ENCODE measurements at regions not wholly inside any gene's neighbourhood (a gene's known extent, or its start where the extent isn't known, plus 50 kb on each side); places are given as distances from the start of the nearest gene placed in this dataset.

- Histone ChIP-seq H3K27me3 (no peaks in the 10 kb centered on the region), H3K4me1 (no peaks in the 10 kb centered on the region), H3K9me3 (peaks cover 0 to 9% of the 10 kb centered on the region in 2 donors), H3K27ac (no peak overlapping the region), H3K36me3 (no peaks in the 10 kb centered on the region), H3K4me3 (no peak overlapping the region)
- intact Hi-C loops (cut with DNase I), result no loop called here
- no peak for TF ChIP-seq CTCF (IDR thresholded peaks at IDR 0.05)
- DNase-seq (ENCODE audit: low spot score in 2 of 2), result no peak
These were observed 292.9 kb downstream of the BTBD3 start for GRCh38 chr20:12210591-12210990.

GRCh38 chr20:12211361-12211760, 293.7 kb downstream of the BTBD3 start:
- no peak for DNase-seq (ENCODE audit: low spot score in 2 of 2)
- H3K9me3 ChIP-seq, result peaks cover 0 to 4% of the 10 kb centered on the region in 2 donors
- intact Hi-C loops (cut with DNase I), result no loop called here
- no peak overlapping the region for H3K27ac ChIP-seq
- no peaks in the 10 kb centered on the region for H3K36me3 ChIP-seq
- no peaks in the 10 kb centered on the region for H3K27me3 ChIP-seq
- no peak for TF ChIP-seq CTCF (IDR thresholded peaks at IDR 0.05)
- no peaks in the 10 kb centered on the region for H3K4me1 ChIP-seq
- no peak overlapping the region for H3K4me3 ChIP-seq

- Histone ChIP-seq H3K27me3 (no peaks in the 10 kb centered on the region), H3K4me1 (no peaks in the 10 kb centered on the region), H3K9me3 (peaks cover 0 to 4% of the 10 kb centered on the region in 2 donors), H3K27ac (no peak overlapping the region), H3K36me3 (no peaks in the 10 kb centered on the region), H3K4me3 (no peak overlapping the region)
- TF ChIP-seq CTCF (IDR thresholded peaks at IDR 0.05), result no peak
- DNase-seq (ENCODE audit: low spot score in 2 of 2), result no peak
- intact Hi-C loops (cut with DNase I), result no loop called here
These were observed 299.7 kb downstream of the BTBD3 start for GRCh38 chr20:12217382-12217781.

- no peaks in the 10 kb centered on the region for H3K27me3 ChIP-seq
- intact Hi-C loops (cut with DNase I), result no loop called here
- H3K4me3 ChIP-seq, result no peak overlapping the region
- no peak for TF ChIP-seq CTCF (IDR thresholded peaks at IDR 0.05)
- H3K36me3 ChIP-seq, result no peaks in the 10 kb centered on the region
- H3K27ac ChIP-seq, result no peak overlapping the region
- H3K4me1 ChIP-seq, result no peaks in the 10 kb centered on the region
- H3K9me3 ChIP-seq, result peaks cover 0 to 4% of the 10 kb centered on the region in 2 donors
- DNase-seq (ENCODE audit: low spot score in 2 of 2), result no peak
These were observed 302.1 kb downstream of the BTBD3 start for GRCh38 chr20:12219798-12220197.

GRCh38 chr20:12223057-12223456, 305.4 kb downstream of the BTBD3 start:
- no peaks in the 10 kb centered on the region for H3K36me3 ChIP-seq
- no peak for DNase-seq (ENCODE audit: low spot score in 2 of 2)
- H3K27ac ChIP-seq, result no peak overlapping the region
- no peaks in the 10 kb centered on the region for H3K27me3 ChIP-seq
- no peaks in the 10 kb centered on the region for H3K4me1 ChIP-seq
- no peak for TF ChIP-seq CTCF (IDR thresholded peaks at IDR 0.05)
- intact Hi-C loops (cut with DNase I), result no loop called here
- H3K4me3 ChIP-seq, result no peak overlapping the region
- no peaks in the 10 kb centered on the region for H3K9me3 ChIP-seq

- no peak for DNase-seq (ENCODE audit: low spot score in 2 of 2)
- Histone ChIP-seq H3K36me3 (no peaks in the 10 kb centered on the region), H3K27me3 (no peaks in the 10 kb centered on the region), H3K27ac (no peak overlapping the region), H3K9me3 (no peaks in the 10 kb centered on the region), H3K4me3 (no peak overlapping the region), H3K4me1 (no peaks in the 10 kb centered on the region)
- intact Hi-C loops (cut with DNase I), result no loop called here
- TF ChIP-seq CTCF (IDR thresholded peaks at IDR 0.05), result no peak
These were observed 308.2 kb downstream of the BTBD3 start for GRCh38 chr20:12225898-12226297.
